AG04450 (cell line): ENCODE measurements at regions not wholly inside any gene's neighbourhood (a gene's known extent, or its start where the extent isn't known, plus 50 kb on each side); places are given as distances from the start of the nearest gene placed in this dataset.

Experiments used
- CTCF ChIA-PET: fragments of 300-600, 350-600 bp; formaldehyde crosslinking; extraction: SDS; loops from one replicate; lab custom pipeline; 2022; ENCODE audit warnings: antibody characterized with exemption, inconsistent platforms; lab: Charles Lee
- POLR2A ChIA-PET: fragments of 350-600 bp; formaldehyde crosslinking; extraction: SDS; loops from one replicate; lab custom pipeline; 2021; ENCODE audit warnings: antibody characterized with exemption, inconsistent platforms; lab: Yijun Ruan, JAX
- DNase-seq: peaks from one replicate; pipeline ENCODE4 v3.0.0-alpha.2; 2011; ENCODE audit warnings: low read depth, low spot score
- H3K27ac ChIP-seq: one replicate; pipeline ENCODE4 v1.5.1; 2012; ENCODE audit warnings: low read depth, low read length, control low read depth
- H3K27me3 ChIP-seq: one replicate; pipeline ENCODE4 v1.6.0; 2012; ENCODE audit warnings: low read length; ENCODE audit not compliant: control insufficient read depth, insufficient read depth
- H3K4me3 ChIP-seq: 2 replicates; pipeline ENCODE4 v1.5.1; 2011; ENCODE audit warnings: mild to moderate bottlenecking, low read depth, low read length, control low read depth
- H3K9me3 ChIP-seq: 2 replicates; pipeline ENCODE4 v1.5.1; 2012; ENCODE audit warnings: low read length; ENCODE audit not compliant: control insufficient read depth, insufficient read depth
- TF ChIP-seq, protein P1 (sequence below): IDR thresholded peaks from 2 replicates; pipeline ENCODE4 v1.5.1; 2011; ENCODE audit warnings: low read depth, low read length, control low read depth, inconsistent platforms

DNA sequence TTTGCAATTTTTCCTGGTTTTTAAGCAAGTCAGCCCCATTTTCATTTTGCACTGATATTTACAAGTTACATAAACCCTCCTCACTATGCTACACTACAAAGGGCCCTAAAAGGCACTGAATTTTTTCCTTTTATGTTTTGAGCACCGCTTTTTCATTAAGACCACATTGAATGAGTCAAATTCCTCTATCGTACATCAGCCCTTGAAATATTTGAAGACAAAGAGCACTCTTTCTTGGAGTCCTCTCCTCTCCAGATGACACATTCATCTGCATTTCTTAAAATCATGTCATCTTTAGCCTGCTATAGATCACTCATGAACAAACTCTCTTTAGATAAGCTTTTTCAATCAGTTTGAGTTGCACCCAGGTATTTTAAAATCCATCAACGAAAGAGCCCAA, 306.6 kb upstream of the SOX11 start:
- ChIA-PET POLR2A (no interaction called here), CTCF (no interaction called here)
- Histone ChIP-seq H3K27me3 (no peaks in the 10 kb centered on the region), H3K4me3 (no peak overlapping the region), H3K9me3 (peaks cover 9% of the 10 kb centered on the region), H3K27ac (no peak overlapping the region)
- TF ChIP-seq, protein P1, sequence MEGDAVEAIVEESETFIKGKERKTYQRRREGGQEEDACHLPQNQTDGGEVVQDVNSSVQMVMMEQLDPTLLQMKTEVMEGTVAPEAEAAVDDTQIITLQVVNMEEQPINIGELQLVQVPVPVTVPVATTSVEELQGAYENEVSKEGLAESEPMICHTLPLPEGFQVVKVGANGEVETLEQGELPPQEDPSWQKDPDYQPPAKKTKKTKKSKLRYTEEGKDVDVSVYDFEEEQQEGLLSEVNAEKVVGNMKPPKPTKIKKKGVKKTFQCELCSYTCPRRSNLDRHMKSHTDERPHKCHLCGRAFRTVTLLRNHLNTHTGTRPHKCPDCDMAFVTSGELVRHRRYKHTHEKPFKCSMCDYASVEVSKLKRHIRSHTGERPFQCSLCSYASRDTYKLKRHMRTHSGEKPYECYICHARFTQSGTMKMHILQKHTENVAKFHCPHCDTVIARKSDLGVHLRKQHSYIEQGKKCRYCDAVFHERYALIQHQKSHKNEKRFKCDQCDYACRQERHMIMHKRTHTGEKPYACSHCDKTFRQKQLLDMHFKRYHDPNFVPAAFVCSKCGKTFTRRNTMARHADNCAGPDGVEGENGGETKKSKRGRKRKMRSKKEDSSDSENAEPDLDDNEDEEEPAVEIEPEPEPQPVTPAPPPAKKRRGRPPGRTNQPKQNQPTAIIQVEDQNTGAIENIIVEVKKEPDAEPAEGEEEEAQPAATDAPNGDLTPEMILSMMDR, result no peak
- no peak for DNase-seq

DNA sequence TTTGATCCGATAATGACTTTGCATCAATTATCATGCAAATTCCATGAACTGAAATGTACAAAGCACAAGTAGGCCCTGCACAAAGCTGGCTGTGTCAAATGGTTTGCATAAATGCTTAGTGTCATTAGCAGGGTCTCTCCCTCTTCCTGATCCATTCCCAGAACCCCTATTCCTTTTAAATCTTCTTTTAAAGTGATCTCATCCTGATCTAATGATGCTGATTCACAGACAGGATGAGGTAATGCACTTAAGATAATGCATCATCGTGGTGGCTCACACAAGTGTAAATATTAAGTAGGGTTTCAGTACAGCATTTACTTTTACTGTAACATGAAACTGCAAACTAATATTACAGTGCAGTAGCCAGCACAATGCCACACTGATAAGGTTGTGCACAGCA, 304.8 kb upstream of the SOX11 start:
- POLR2A ChIA-PET, result no interaction called here
- Histone ChIP-seq H3K27me3 (no peaks in the 10 kb centered on the region), H3K9me3 (peaks cover 9% of the 10 kb centered on the region), H3K4me3 (no peak overlapping the region), H3K27ac (no peak overlapping the region)
- CTCF ChIA-PET, result no interaction called here
- TF ChIP-seq, protein P1, result no peak
- DNase-seq, result no peak

DNA sequence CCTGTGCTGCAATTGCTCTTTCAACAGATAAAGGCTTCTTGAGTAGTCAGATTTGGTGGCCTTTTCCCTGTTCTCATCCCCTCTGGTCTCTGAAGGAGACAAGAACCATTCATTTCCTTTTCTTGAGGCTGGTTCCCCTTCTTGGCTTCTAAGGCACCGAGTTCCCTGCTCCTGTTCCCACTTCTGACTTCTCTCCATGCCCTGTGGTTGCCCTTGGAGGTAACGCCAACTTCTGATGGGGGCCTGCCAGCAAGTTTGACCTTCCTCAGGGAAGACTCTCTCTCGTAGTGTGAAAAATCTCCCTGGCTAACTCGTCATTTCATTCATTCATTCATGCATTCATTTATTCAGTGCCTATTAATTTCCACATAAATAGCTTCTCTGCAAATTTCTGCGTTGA, 302.4 kb upstream of the SOX11 start:
- H3K27me3 ChIP-seq, result no peaks in the 10 kb centered on the region
- POLR2A ChIA-PET, result no interaction called here

GRCh38 chr2:5391362-5391761, 300.8 kb upstream of the SOX11 start:
- Histone ChIP-seq H3K27me3 (no peaks in the 10 kb centered on the region), H3K9me3 (no peaks in the 10 kb centered on the region; the same call in none of the 2 replicates), H3K4me3 (no peak overlapping the region), H3K27ac (no peak overlapping the region)
- DNase-seq, result no peak
- POLR2A ChIA-PET, result no interaction called here
- CTCF ChIA-PET, result no interaction called here
- TF ChIP-seq, protein P1, result no peak

More for the DNA sequence above, 302.4 kb upstream of the SOX11 start:
- no peak for DNase-seq
- no peak overlapping the region for H3K27ac ChIP-seq
- H3K4me3 ChIP-seq, result no peak overlapping the region
- TF ChIP-seq, protein P1, result no peak
- CTCF ChIA-PET, result no interaction called here
- H3K9me3 ChIP-seq, result peaks cover 5% of the 10 kb centered on the region

- Histone ChIP-seq H3K9me3 (no peaks in the 10 kb centered on the region; the same call in none of the 2 replicates), H3K27me3 (no peaks in the 10 kb centered on the region), H3K4me3 (no peak overlapping the region), H3K27ac (no peak overlapping the region)
- DNase-seq, result no peak
- TF ChIP-seq, protein P1, result no peak
- CTCF ChIA-PET, result no interaction called here
- POLR2A ChIA-PET, result no interaction called here
Observed at GRCh38 chr2:5392658-5393057, 299.5 kb upstream of the SOX11 start.
